ENCODE measurements at regions not wholly inside any gene's neighbourhood (a gene's known extent, or its start where the extent isn't known, plus 50 kb on each side); places are given as distances from the start of the nearest gene placed in this dataset.

DNA sequence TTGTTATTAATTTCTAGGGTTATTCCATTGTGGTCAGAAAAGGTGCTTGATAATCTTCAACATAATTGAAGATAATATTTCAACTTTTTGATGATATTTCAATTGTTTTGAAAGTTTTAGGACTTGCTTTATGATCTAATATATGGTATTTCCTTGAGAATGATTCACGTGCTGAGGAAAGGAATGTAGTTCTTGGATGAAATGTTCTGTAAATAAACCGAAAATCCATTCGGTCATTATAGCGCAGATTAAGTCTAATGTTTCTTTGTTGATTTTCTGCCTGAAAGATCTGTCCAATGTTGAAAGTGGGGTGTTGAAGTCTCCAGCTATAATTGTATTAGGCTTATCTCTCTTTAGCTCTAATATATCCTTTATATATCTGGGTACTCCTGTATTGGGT lies 617.5 kb upstream of the NECTIN3 start:
- TF ChIP-seq, protein P1, sequence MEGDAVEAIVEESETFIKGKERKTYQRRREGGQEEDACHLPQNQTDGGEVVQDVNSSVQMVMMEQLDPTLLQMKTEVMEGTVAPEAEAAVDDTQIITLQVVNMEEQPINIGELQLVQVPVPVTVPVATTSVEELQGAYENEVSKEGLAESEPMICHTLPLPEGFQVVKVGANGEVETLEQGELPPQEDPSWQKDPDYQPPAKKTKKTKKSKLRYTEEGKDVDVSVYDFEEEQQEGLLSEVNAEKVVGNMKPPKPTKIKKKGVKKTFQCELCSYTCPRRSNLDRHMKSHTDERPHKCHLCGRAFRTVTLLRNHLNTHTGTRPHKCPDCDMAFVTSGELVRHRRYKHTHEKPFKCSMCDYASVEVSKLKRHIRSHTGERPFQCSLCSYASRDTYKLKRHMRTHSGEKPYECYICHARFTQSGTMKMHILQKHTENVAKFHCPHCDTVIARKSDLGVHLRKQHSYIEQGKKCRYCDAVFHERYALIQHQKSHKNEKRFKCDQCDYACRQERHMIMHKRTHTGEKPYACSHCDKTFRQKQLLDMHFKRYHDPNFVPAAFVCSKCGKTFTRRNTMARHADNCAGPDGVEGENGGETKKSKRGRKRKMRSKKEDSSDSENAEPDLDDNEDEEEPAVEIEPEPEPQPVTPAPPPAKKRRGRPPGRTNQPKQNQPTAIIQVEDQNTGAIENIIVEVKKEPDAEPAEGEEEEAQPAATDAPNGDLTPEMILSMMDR (IDR thresholded peaks at IDR 0.05): no peak
- TF ChIP-seq POLR2A (IDR thresholded peaks at IDR 0.05): no peak
